ENCODE measurements at regions not wholly inside any gene's neighbourhood (a gene's known extent, or its start where the extent isn't known, plus 50 kb on each side); places are given as distances from the start of the nearest gene placed in this dataset.

DNA sequence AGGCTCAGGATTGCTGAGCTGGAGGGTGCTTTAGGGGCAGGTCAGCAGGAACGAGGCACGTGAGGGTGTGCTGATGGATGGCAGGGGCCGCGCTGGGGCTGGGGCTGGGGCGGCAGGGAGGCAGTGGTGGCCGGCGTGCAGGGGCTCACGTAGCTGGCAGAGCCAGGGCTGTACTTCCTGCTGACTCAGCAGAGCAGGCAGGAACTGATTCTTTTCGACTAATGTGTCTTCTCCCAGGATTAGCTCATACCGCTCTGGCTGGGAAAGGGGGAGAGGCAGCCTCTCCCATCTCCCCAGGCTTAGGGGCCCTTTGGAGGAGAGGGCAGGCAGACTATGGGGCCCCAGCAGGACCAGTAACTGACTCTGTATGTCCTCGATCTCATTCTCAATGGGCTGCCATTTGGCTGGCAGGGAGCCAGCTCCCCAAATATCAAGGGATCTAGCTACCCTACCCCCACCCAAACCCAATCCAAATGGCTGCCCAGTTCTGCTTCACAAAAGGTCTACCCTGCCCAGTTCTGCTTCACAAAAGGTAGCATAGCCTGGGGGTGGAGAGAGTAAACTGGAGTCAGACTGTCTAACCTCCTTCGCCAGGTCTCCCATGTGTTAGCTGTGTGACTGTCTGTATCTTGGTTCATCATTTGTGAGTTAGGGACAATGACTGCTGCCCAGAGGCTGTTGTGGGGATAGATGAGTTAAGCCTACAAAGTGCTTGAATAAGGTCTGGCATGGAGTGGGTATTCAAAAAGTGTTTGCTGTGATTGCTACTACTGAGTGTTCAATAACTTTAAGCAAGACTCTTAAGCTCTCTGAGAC lies 100.1 kb upstream of the SLC2A1 start:
- H3K9me3 ChIP-seq (ENCODE audit: control insufficient read depth, insufficient read depth, low read length) = no peaks in the 10 kb centered on the region
- H3K36me3 ChIP-seq (ENCODE audit: insufficient read depth, low read length) = no peaks in the 10 kb centered on the region
- peaks cover 28% of the 10 kb centered on the region for H3K4me1 ChIP-seq (ENCODE audit: insufficient read depth, low read length)
- no peak overlapping the region for H3K9ac ChIP-seq (ENCODE audit: low read depth, low read length)

DNA sequence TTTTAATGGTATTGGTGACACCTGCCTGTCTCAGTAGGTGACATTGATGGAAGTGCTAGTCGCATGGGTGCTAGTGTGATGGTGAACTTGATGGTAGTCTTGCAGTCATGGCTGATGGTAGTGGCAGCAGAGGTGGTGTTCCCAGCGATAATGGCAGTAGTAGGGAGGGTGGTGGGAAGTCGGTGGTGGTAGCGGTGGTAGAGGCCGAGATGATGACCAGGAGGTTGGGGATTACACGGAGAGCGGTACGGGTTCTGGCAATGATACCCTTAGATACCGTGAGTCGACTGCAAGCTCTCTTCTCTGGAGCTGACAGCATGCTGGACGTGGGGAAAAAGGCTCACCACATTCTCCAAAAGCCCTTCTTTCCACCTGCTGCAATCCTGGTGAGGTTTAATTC lies 99.4 kb upstream of the SLC2A1 start:
- H3K36me3 ChIP-seq (ENCODE audit: insufficient read depth, low read length) = no peaks in the 10 kb centered on the region
- H3K4me1 ChIP-seq (ENCODE audit: insufficient read depth, low read length) = peaks cover 30% of the 10 kb centered on the region
- H3K9ac ChIP-seq (ENCODE audit: low read depth, low read length) = no peak overlapping the region
- H3K9me3 ChIP-seq (ENCODE audit: control insufficient read depth, insufficient read depth, low read length) = no peaks in the 10 kb centered on the region

DNA sequence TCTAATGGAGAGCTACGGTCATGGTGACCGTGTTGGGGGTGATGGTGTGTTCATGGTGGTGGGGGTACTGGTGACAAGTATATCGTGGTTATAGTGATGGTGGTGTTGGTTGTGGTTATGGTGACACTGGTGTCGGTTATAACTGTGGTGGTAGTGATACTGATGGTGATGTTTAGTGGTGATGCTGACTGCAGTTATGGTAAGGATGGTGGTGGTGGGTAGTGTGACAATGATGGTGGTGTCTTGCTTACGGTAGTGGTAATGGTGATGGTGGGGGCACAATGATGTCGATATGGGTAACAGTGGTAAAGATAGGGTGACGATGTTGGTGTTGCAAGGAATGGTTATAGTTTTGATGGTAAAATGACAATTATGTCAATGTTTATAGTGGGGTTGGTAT lies 98.9 kb upstream of the SLC2A1 start:
- Histone ChIP-seq H3K9ac (ENCODE audit: low read depth, low read length) (no peak overlapping the region), H3K4me1 (ENCODE audit: insufficient read depth, low read length) (peaks cover 33% of the 10 kb centered on the region), H3K9me3 (ENCODE audit: control insufficient read depth, insufficient read depth, low read length) (no peaks in the 10 kb centered on the region), H3K36me3 (ENCODE audit: insufficient read depth, low read length) (no peaks in the 10 kb centered on the region)

DNA sequence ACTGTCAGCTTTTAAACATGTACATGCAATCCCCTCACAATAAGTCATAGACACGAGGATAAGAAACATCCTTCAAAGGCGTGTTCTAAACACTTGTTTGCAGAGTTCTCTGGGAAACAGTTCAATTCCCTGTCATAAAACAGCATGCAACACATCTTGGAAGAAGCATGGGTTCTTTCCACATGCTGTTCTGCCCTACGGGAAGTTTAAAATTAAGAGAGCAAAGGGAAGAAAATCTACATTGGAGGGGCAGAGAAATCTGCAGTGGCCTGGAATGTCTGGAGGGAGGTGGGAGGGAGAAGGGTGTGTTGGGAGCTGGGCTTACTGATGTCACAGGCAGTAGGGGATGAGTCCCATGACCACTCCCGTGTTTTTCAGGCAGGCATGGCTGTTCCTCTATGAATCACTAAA lies 98.3 kb upstream of the SLC2A1 start:
- Histone ChIP-seq H3K9me3 (ENCODE audit: control insufficient read depth, insufficient read depth, low read length) (no peaks in the 10 kb centered on the region), H3K36me3 (ENCODE audit: insufficient read depth, low read length) (no peaks in the 10 kb centered on the region), H3K9ac (ENCODE audit: low read depth, low read length) (no peak overlapping the region), H3K4me1 (ENCODE audit: insufficient read depth, low read length) (peaks cover 29% of the 10 kb centered on the region)

DNA sequence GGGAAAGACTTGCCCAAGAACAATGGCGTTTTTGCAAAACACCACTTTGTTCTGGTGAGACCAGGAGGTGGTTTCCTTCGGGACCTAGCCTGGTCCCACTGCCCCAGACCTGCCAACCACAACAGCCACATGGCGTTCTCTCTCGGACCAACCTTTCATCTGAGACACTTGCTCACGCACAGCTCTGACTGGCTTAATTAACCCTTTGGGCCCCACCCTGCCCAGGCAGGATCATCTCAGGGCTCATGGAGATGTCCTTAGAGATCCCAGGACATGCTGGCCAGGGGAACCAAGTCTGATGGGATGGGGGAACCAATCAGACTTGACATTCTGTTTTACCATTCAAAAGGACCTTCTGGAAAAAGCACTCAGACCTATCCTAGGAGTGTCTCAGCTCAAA lies 97.8 kb upstream of the SLC2A1 start:
- no peaks in the 10 kb centered on the region for H3K9me3 ChIP-seq (ENCODE audit: control insufficient read depth, insufficient read depth, low read length)
- H3K36me3 ChIP-seq (ENCODE audit: insufficient read depth, low read length) = no peaks in the 10 kb centered on the region
- H3K4me1 ChIP-seq (ENCODE audit: insufficient read depth, low read length) = peaks cover 24% of the 10 kb centered on the region
- no peak overlapping the region for H3K9ac ChIP-seq (ENCODE audit: low read depth, low read length)

DNA sequence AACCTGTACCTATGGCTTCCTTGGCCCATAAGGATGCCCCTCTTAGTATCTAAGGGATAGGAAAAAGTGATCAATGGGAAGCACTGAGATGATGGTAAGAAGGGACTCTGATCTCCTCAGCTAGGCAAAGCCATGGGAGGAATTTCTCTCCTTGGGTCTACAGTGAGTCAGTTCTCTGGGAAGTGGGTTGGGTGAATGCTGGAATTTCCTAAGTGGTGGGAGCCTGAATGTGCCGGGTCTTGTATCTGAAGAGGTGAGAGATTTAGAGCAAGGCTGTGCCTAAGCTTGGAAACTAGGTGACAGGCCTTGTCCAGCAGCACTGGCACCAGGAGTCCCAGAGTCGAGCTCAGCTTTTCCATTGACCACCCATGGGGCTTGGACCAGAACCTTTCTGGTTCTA lies 96.3 kb upstream of the SLC2A1 start:
- Histone ChIP-seq H3K9ac (ENCODE audit: low read depth, low read length) (no peak overlapping the region), H3K9me3 (ENCODE audit: control insufficient read depth, insufficient read depth, low read length) (no peaks in the 10 kb centered on the region), H3K36me3 (ENCODE audit: insufficient read depth, low read length) (no peaks in the 10 kb centered on the region), H3K4me1 (ENCODE audit: insufficient read depth, low read length) (peaks cover 16% of the 10 kb centered on the region)

DNA sequence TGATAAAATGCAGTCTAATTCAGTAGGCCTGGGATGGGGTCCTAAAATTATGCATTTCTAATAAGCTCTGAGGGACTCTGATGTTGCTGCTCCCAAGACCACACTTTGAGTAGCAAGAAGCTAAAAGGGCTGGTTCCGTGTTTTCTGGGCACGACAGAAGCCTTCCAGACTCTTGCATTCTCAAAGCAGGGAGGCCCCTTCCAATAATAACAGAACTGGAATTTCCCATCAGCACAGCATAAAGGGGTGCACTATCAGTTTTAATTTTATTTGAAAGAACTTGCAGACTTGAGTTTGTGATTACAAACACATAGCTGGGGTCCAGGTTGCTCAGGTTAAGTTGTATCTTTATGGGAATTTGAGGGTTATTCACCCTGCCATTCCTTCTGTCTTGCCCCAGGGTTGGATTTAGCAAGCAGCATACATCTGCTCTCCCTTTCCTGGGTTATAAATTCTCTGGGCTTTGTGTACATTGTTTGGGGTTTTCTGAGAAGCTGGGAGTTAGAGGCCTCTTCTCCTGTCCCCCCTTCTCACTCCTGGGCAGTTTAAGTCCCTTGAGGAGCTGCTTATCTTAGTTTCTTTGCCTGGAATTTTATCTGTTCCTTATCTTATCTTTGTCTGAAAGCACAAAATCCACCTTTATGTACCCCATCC lies 94.2 kb upstream of the SLC2A1 start:
- Histone ChIP-seq H3K9me3 (ENCODE audit: control insufficient read depth, insufficient read depth, low read length) (no peaks in the 10 kb centered on the region), H3K4me1 (ENCODE audit: insufficient read depth, low read length) (peaks cover 5% of the 10 kb centered on the region; the same call in 1 of the 2 replicates), H3K36me3 (ENCODE audit: insufficient read depth, low read length) (no peaks in the 10 kb centered on the region), H3K9ac (ENCODE audit: low read depth, low read length) (no peak overlapping the region)

DNA sequence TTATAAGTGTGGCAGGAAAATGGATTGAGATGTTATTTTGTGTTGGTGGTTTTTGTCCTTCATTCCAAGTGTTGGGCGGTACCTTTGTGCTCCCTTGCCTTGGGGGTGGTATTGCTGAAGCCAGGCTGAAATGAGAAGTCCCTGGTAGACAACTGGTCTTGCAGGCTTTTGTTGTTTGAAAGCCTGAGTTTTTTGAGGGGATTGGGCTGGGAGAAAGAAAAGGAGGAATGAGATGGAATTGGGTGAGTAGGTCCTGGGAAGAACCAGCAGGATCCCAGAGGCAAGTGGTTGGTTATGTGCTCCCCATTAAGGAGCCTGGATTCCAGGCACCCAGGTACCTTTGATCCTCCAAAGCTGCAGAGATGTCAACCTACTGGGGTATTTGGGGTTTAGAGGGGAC lies 93.7 kb upstream of the SLC2A1 start:
- Histone ChIP-seq H3K4me1 (ENCODE audit: insufficient read depth, low read length) (peaks cover 5% of the 10 kb centered on the region; the same call in 1 of the 2 replicates), H3K9me3 (ENCODE audit: control insufficient read depth, insufficient read depth, low read length) (no peaks in the 10 kb centered on the region), H3K9ac (ENCODE audit: low read depth, low read length) (no peak overlapping the region), H3K36me3 (ENCODE audit: insufficient read depth, low read length) (no peaks in the 10 kb centered on the region)

DNA sequence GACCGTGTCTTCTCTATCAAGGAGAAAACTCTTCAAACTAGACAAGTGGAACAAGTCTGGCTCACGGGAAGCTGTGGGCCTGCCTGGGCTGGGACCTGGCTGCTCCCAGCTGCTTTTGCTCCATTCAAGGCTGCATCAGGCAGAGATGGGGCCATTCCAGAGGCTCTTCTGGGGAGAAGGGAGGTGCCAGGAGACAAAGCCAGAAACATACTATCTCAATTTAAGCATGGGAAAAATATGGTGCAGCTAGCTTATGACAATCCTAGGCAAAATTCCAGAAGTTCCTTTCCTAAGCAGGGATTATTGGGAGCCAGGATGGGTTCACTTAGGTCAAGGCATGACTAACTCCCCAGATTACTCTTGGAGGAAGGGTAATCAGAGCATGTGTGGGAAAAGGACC lies 90.8 kb upstream of the SLC2A1 start:
- Histone ChIP-seq H3K36me3 (ENCODE audit: insufficient read depth, low read length) (no peaks in the 10 kb centered on the region), H3K9me3 (ENCODE audit: control insufficient read depth, insufficient read depth, low read length) (no peaks in the 10 kb centered on the region), H3K4me1 (ENCODE audit: insufficient read depth, low read length) (peaks cover 5% of the 10 kb centered on the region; the same call in 1 of the 2 replicates), H3K9ac (ENCODE audit: low read depth, low read length) (no peak overlapping the region)

DNA sequence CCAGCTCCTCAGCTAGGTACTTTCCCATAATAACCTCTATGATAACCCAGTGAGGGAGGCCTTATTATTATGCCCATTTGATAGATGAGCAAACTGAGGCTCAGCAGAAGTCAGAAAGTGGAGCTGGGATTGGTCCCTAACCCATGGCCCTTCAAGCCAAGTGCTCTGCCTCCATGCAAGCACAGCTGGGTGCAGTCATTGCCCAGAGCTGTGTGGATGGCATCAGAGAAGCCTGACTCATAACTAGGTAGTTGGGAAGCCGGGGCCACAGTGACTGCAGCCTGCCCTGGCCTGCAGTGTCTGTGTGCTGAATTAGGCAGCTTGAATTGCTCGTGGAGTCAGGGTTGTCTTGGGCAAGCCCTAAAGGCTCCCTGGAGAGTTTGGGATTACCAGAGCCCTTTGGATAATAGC lies 89.9 kb upstream of the SLC2A1 start:
- Histone ChIP-seq H3K4me1 (ENCODE audit: insufficient read depth, low read length) (peaks cover 5% of the 10 kb centered on the region; the same call in 1 of the 2 replicates), H3K9me3 (ENCODE audit: control insufficient read depth, insufficient read depth, low read length) (no peaks in the 10 kb centered on the region), H3K36me3 (ENCODE audit: insufficient read depth, low read length) (no peaks in the 10 kb centered on the region), H3K9ac (ENCODE audit: low read depth, low read length) (no peak overlapping the region)

DNA sequence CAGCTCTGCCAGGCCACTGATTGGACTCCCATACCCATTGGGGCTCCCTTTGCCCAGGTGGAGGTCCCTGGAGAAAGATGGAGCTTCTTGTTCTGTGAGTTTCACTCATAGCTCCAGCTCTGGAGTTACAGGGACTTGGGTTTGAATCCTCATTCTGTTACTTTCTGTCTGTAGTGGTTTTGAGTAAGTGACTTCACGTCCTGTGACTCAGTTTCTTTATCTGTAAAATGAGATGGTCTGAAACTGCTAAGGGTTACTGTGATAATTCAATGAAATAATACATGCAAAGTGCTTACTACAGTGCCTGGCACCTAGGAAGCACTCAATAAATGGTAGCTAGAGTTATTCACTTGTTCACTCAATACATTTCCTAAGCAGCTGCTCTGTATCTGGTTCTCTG lies 88.5 kb upstream of the SLC2A1 start:
- Histone ChIP-seq H3K9me3 (ENCODE audit: control insufficient read depth, insufficient read depth, low read length) (no peaks in the 10 kb centered on the region), H3K4me1 (ENCODE audit: insufficient read depth, low read length) (no peaks in the 10 kb centered on the region), H3K36me3 (ENCODE audit: insufficient read depth, low read length) (no peaks in the 10 kb centered on the region), H3K9ac (ENCODE audit: low read depth, low read length) (no peak overlapping the region)

DNA sequence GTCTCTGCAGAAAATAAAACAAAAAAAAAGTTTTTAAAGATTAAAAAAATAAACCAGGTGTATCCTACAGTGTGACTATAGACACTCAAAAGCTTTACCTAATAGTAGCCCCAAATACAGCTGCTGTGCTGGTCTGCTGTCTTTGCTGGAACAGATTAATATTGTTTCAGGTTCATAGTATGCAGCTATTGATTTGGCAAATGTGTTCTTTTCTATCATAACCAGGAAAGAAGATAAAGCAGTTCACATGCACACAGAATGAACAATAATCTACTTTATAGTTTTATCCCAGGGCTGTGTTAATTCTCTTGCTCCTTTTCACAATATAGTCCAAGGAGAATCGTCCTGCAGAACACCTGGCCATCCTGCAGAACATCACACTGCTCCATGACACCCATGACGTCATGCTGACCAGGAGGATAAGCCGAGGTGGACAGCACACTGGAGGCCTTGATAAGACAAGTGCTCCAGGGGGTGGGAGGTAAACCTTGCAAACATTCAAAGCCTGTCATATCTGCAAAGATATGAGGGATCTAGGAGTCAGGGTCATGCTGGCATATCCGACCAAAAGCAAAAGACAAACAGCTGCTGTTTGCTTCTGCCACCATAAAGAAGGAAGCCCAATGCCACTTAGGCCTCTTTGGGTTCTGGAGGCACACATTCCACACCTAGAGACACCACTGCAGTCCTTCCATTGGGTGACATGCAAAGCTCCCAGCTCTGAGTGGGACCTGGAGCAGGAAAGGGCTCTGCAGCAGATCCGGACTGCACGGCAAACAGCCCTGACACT lies 86.1 kb upstream of the SLC2A1 start:
- Histone ChIP-seq H3K4me1 (ENCODE audit: insufficient read depth, low read length) (no peaks in the 10 kb centered on the region), H3K9ac (ENCODE audit: low read depth, low read length) (no peak overlapping the region), H3K9me3 (ENCODE audit: control insufficient read depth, insufficient read depth, low read length) (no peaks in the 10 kb centered on the region), H3K36me3 (ENCODE audit: insufficient read depth, low read length) (no peaks in the 10 kb centered on the region)

DNA sequence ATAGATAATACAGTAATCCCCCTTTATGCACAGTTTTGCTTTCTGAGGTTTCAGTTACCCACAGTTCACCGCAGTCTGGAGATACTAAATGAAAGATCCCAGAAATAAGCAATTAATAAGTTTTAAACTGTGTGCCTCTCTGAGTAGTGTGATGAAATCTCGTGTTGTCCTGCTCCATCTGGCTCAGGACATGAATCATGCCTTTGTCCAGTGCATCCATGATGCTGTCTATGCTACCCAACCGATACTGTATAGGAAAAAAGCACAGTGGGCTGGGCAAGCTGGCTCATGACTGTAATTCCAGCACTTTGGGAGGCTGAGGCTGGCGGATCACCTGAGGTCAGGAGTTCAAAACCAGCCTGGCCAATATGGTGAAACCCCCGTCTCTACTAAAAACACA lies 85.0 kb upstream of the SLC2A1 start:
- no peaks in the 10 kb centered on the region for H3K9me3 ChIP-seq (ENCODE audit: control insufficient read depth, insufficient read depth, low read length)
- no peak overlapping the region for H3K9ac ChIP-seq (ENCODE audit: low read depth, low read length)
- H3K36me3 ChIP-seq (ENCODE audit: insufficient read depth, low read length) = no peaks in the 10 kb centered on the region
- H3K4me1 ChIP-seq (ENCODE audit: insufficient read depth, low read length) = peaks cover 5% of the 10 kb centered on the region; the same call in 1 of the 2 replicates

DNA sequence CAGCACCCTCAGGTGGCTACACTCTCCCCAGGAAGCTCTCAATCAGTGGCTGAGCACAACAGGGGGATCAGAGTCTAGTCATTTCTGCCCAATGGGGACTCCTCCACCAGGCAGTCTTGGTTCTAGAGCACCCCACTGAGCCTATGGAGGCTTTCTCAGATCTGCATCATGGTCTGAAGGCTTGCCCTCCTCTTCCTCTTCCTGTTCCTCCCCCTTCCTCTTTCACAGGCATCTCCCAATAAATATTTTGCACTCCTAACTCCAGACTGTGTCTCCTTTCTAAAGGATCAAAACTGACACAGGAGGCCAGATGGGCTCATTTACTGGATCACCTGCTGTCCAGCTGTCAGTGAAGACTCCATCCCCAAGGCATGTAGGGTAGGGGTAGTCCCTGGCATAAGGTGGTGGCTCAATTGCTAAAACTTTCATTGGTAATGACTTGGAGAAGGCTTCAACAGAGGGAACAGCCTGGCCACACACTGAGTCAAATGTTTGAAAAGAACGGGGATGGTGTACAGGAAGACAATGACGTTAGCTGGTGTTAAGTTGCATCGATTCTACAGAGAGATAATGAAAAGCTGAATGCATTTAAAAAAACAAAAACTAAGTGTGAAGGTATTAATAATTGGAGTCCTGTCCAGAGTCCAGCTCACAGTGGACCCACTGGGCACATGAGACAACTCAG lies 84.2 kb upstream of the SLC2A1 start:
- Histone ChIP-seq H3K9me3 (ENCODE audit: control insufficient read depth, insufficient read depth, low read length) (no peaks in the 10 kb centered on the region), H3K36me3 (ENCODE audit: insufficient read depth, low read length) (no peaks in the 10 kb centered on the region), H3K9ac (ENCODE audit: low read depth, low read length) (no peak overlapping the region), H3K4me1 (ENCODE audit: insufficient read depth, low read length) (peaks cover 5% of the 10 kb centered on the region; the same call in 1 of the 2 replicates)
